VCaP (cell line): ENCODE measurements at regions not wholly inside any gene's neighbourhood (a gene's known extent, or its start where the extent isn't known, plus 50 kb on each side); places are given as distances from the start of the nearest gene placed in this dataset.

Experiments
- H3K27ac ChIP-seq: fragments of 450-650 bp; 2 replicates; pipeline ENCODE4 v1.5.1; 2017
- TF ChIP-seq, protein P1 (sequence below): fragments of 450-650 bp; conservative IDR thresholded peaks from 2 replicates; pipeline ENCODE4 v1.5.1; 2017; ENCODE audit warnings: mild to moderate bottlenecking, moderate library complexity

- H3K27ac ChIP-seq, result no peak overlapping the region
- TF ChIP-seq, protein P1, sequence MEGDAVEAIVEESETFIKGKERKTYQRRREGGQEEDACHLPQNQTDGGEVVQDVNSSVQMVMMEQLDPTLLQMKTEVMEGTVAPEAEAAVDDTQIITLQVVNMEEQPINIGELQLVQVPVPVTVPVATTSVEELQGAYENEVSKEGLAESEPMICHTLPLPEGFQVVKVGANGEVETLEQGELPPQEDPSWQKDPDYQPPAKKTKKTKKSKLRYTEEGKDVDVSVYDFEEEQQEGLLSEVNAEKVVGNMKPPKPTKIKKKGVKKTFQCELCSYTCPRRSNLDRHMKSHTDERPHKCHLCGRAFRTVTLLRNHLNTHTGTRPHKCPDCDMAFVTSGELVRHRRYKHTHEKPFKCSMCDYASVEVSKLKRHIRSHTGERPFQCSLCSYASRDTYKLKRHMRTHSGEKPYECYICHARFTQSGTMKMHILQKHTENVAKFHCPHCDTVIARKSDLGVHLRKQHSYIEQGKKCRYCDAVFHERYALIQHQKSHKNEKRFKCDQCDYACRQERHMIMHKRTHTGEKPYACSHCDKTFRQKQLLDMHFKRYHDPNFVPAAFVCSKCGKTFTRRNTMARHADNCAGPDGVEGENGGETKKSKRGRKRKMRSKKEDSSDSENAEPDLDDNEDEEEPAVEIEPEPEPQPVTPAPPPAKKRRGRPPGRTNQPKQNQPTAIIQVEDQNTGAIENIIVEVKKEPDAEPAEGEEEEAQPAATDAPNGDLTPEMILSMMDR, result no peak
These were observed 358.9 kb upstream of the SASH1 start for GRCh38 chr6:147983581-147984366.

DNA sequence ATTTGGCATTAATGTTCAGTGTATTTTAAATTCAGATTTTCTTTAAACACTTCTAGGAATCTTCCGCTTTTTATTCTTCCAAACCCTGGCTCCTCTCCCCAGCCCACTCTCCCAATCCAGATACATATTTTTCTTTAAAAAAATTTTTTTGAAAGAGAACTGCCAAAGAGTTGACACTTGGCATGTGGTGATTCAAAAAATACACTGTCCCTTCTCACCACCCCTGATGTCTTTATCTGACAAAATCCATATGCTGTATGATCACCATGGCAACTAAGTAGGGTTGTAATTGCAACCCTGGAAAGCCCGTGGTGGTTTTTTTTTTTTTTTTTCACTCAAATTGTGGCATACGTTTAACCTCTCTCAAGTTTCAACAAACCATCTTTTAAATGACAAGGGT is 355.8 kb upstream of the SASH1 start:
- no peak overlapping the region for H3K27ac ChIP-seq
- TF ChIP-seq, protein P1, result no peak

GRCh38 chr6:147990159-147990558 is 352.5 kb upstream of the SASH1 start:
- TF ChIP-seq, protein P1, result no peak
- no peak overlapping the region for H3K27ac ChIP-seq

DNA sequence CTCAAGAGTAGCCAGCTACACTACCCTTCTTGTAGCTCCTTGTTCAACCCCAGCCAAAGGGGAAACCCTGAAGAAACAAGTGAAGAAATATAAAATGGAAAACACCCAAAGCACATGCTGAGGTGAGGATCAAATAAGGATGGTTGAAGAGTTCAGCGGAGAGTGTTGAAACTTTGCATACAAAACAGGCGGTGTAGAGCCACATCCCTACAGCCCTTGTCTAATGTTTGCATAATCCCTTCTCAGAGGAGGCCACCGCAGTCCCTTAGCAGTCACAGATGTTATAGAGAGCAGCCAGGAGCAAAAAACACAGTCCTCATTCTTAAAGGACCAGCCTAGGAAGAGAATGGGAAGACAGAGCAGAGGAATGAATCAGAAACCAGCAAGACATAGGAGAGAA is 350.7 kb upstream of the SASH1 start:
- TF ChIP-seq, protein P1, result no peak
- no peak overlapping the region for H3K27ac ChIP-seq

GRCh38 chr6:147999001-147999540 is 343.6 kb upstream of the SASH1 start:
- TF ChIP-seq, protein P1, result no peak
- no peak overlapping the region for H3K27ac ChIP-seq

DNA sequence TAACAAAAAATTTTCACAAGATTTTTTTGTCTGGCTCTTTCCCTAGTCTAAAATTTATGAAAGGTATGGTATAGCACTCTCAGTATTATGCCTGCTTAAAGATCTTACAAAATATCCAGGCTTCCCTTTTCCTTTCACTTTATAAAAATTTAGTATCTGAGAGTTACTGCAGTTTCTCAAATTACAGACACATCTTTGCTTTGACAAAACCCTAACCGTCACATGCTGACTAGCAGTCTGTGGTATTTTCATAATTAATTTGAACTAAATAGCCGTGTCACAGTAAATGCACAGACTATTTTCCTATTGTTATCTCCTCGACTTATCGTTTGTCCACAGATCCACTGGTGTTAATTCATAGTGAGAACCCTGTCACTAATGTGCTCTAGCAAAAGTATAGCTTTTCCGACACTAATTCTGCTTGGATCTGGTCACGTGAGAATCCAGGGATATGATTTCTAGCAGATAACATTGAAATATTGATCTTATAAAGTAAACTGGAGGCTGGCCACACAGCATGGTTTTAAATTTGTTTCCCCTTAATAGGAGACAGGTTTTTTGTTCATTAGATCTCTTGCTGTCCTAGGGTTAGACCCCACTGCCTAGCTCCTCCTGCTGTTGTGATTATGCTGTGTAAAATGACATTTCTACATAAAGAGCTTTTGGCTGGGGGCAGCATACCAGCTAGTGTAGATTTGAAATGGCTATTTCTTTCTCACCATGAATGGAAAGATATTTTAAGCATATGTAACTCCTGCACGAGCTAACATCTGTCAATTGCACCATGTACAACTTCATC is 340.6 kb upstream of the SASH1 start:
- H3K27ac ChIP-seq, result no peak overlapping the region
- TF ChIP-seq, protein P1, result no peak

GRCh38 chr6:148004651-148005050 is 338.0 kb upstream of the SASH1 start:
- no peak overlapping the region for H3K27ac ChIP-seq
- TF ChIP-seq, protein P1, result no peak
